ENCODE measurements at regions not wholly inside any gene's neighbourhood (a gene's known extent, or its start where the extent isn't known, plus 50 kb on each side); places are given as distances from the start of the nearest gene placed in this dataset.

- Histone ChIP-seq H3K9me3 (no peaks in the 10 kb centered on the region), H3K27me3 (no peaks in the 10 kb centered on the region), H3K27ac (peak overlapping the region; percentile 5 to 68 (median 57)), H3K4me1 (peaks cover 0 to 14% (median 4%) of the 10 kb centered on the region in 4 donors), H3K4me3 (peak overlapping the region; percentile 36 to 65 (median 58)), H3K36me3 (no peaks in the 10 kb centered on the region)
- intact Hi-C loops (cut with DNase I): loop anchor here (2.0 to 5.0 kb wide), 2 partner anchors 76 to 203 kb away; no protein-coding TSS in a partner anchor
- TF ChIP-seq CTCF (IDR thresholded peaks at IDR 0.05) (no peak), POLR2A (IDR thresholded peaks at IDR 0.05) (no peak), POLR2AphosphoS5 (IDR thresholded peaks at IDR 0.05) (no peak)
- 81 to 82% methylated on average over 30 of the region's 30 CpGs for WGBS, 2 donors
- DNase-seq: no peak
Measured at GRCh38 chr5:77850536-77851175, 74.5 kb upstream of the TBCA start.

- no peak overlapping the region for H3K27ac ChIP-seq
- H3K4me3 ChIP-seq: no peak overlapping the region
- H3K9me3 ChIP-seq: no peaks in the 10 kb centered on the region
- no peaks in the 10 kb centered on the region for H3K27me3 ChIP-seq
- TF ChIP-seq POLR2A (IDR thresholded peaks at IDR 0.05): no peak
- TF ChIP-seq CTCF (IDR thresholded peaks at IDR 0.05): no peak
- TF ChIP-seq EP300 (IDR thresholded peaks at IDR 0.05): no peak
- TF ChIP-seq POLR2AphosphoS5 (IDR thresholded peaks at IDR 0.05): no peak
- H3K4me1 ChIP-seq: peaks cover 0 to 22% (median 9%) of the 10 kb centered on the region in 4 donors
- intact Hi-C loops (cut with DNase I): no loop called here
- 88 to 92% methylated on average over 6 of the region's 6 CpGs for WGBS, 2 donors
- H3K36me3 ChIP-seq: no peaks in the 10 kb centered on the region
- no peak for DNase-seq
Measured at GRCh38 chr5:77849308-77849900, 73.3 kb upstream of the TBCA start.

- no peak overlapping the region for H3K27ac ChIP-seq
- no peak for DNase-seq
- peaks cover 0 to 29% (median 9%) of the 10 kb centered on the region in 4 donors for H3K4me1 ChIP-seq
- WGBS, 2 donors: 79 to 80% methylated on average over 7 of the region's 7 CpGs
- no peaks in the 10 kb centered on the region for H3K27me3 ChIP-seq
- H3K4me3 ChIP-seq: no peak overlapping the region
- no peak for TF ChIP-seq POLR2A (IDR thresholded peaks at IDR 0.05)
- TF ChIP-seq EP300 (IDR thresholded peaks at IDR 0.05): no peak
- no peaks in the 10 kb centered on the region for H3K36me3 ChIP-seq
- no peaks in the 10 kb centered on the region for H3K9me3 ChIP-seq
- intact Hi-C loops (cut with DNase I): no loop called here
Measured at GRCh38 chr5:77847814-77848290, 71.7 kb upstream of the TBCA start.

GRCh38 chr5:77847129-77847460 is 71.0 kb upstream of the TBCA start:
- Histone ChIP-seq H3K9me3 (no peaks in the 10 kb centered on the region), H3K4me1 (peaks cover 0 to 25% (median 9%) of the 10 kb centered on the region in 4 donors), H3K27ac (no peak overlapping the region), H3K36me3 (no peaks in the 10 kb centered on the region), H3K27me3 (no peaks in the 10 kb centered on the region), H3K4me3 (no peak overlapping the region)
- 75 to 82% methylated on average over 9 of the region's 9 CpGs for WGBS, 2 donors
- no peak for DNase-seq
- intact Hi-C loops (cut with DNase I): no loop called here
- TF ChIP-seq POLR2AphosphoS5 (IDR thresholded peaks at IDR 0.05): no peak
- no peak for TF ChIP-seq POLR2A (IDR thresholded peaks at IDR 0.05)
- no peak for TF ChIP-seq CTCF (IDR thresholded peaks at IDR 0.05)
- no peak for TF ChIP-seq EP300 (IDR thresholded peaks at IDR 0.05)

- intact Hi-C loops (cut with DNase I): no loop called here
Measured at GRCh38 chr5:77846422-77847128, 70.4 kb upstream of the TBCA start.

More at GRCh38 chr5:77846422-77847128, 70.4 kb upstream of the TBCA start:
- WGBS, 2 donors: 69 to 80% methylated on average over 29 of the region's 29 CpGs
- no peak overlapping the region for H3K27ac ChIP-seq
- H3K4me1 ChIP-seq: peaks cover 0 to 22% (median 9%) of the 10 kb centered on the region in 4 donors
- no peaks in the 10 kb centered on the region for H3K27me3 ChIP-seq
- no peaks in the 10 kb centered on the region for H3K36me3 ChIP-seq
- H3K4me3 ChIP-seq: no peak overlapping the region
- no peaks in the 10 kb centered on the region for H3K9me3 ChIP-seq
- DNase-seq: no peak
- no peak for TF ChIP-seq CTCF (IDR thresholded peaks at IDR 0.05)
- no peak for TF ChIP-seq POLR2AphosphoS5 (IDR thresholded peaks at IDR 0.05)
- no peak for TF ChIP-seq POLR2A (IDR thresholded peaks at IDR 0.05)
- no peak for TF ChIP-seq EP300 (IDR thresholded peaks at IDR 0.05)

All from sigmoid colon (tissue), 6 donors.